GM12875 (cell line): ENCODE measurements at regions not wholly inside any gene's neighbourhood (a gene's known extent, or its start where the extent isn't known, plus 50 kb on each side); places are given as distances from the start of the nearest gene placed in this dataset.

Experiments
- H3K4me3 ChIP-seq: one replicate; pipeline ENCODE4 v1.5.1; 2011; ENCODE audit warnings: low read depth, low read length, control low read depth
- TF ChIP-seq, protein P1 (sequence below): IDR thresholded peaks from 2 replicates; pipeline ENCODE4 v1.5.1; 2011; ENCODE audit warnings: low read depth, mild to moderate bottlenecking, control low read depth, inconsistent platforms, low read length, moderate library complexity, borderline replicate concordance; ENCODE audit not compliant: insufficient read depth

DNA sequence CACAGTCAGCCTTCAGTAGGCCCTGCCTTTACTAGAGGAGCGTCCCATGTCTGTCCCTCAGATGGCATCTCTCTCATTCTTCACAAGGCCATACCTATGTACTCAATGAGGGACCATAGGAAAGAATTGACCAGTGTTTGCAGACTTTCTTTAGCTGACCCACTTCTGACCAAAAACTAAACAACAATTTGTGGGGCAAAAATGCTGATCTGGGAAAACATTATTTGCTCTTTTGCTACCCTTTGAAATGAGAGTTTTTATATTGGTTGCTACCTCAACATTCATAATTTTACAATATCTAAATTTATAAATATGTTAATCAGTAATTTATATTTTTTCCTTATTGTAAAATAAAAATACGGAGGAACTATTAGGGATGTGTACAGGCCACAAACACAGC is 539.4 kb upstream of the GJE1 start:
- TF ChIP-seq, protein P1, sequence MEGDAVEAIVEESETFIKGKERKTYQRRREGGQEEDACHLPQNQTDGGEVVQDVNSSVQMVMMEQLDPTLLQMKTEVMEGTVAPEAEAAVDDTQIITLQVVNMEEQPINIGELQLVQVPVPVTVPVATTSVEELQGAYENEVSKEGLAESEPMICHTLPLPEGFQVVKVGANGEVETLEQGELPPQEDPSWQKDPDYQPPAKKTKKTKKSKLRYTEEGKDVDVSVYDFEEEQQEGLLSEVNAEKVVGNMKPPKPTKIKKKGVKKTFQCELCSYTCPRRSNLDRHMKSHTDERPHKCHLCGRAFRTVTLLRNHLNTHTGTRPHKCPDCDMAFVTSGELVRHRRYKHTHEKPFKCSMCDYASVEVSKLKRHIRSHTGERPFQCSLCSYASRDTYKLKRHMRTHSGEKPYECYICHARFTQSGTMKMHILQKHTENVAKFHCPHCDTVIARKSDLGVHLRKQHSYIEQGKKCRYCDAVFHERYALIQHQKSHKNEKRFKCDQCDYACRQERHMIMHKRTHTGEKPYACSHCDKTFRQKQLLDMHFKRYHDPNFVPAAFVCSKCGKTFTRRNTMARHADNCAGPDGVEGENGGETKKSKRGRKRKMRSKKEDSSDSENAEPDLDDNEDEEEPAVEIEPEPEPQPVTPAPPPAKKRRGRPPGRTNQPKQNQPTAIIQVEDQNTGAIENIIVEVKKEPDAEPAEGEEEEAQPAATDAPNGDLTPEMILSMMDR = no peak
- H3K4me3 ChIP-seq = no peak overlapping the region

- no peak overlapping the region for H3K4me3 ChIP-seq
- TF ChIP-seq, protein P1 = no peak
Observed at GRCh38 chr6:141587482-141588266, 545.1 kb upstream of the GJE1 start.

DNA sequence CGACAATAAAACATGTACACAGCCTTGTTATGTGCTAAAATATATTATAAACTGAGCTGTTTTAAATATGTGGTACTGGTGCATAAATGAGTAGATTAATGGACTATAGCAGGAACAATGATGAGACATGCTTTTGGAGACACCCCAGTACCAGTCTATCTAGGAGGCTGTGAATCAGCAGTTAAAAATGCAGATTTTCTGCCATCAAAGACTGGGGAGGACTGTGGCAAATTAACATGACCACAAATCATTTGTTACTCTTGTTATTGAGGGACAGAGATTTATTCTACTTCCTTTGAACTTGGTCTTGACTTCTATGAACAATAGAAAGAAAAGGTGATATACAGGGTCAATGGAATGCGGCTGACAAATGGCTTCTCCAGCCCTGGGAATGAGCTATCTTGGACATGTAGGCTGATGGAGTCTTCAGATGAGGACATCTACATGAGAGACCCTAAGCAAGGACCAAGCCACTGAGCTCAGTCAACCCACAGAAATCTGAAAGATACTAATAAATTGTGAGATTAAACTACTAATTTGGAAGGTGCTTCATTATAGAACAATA is 551.7 kb upstream of the GJE1 start:
- no peak overlapping the region for H3K4me3 ChIP-seq
- TF ChIP-seq, protein P1 = no peak

DNA sequence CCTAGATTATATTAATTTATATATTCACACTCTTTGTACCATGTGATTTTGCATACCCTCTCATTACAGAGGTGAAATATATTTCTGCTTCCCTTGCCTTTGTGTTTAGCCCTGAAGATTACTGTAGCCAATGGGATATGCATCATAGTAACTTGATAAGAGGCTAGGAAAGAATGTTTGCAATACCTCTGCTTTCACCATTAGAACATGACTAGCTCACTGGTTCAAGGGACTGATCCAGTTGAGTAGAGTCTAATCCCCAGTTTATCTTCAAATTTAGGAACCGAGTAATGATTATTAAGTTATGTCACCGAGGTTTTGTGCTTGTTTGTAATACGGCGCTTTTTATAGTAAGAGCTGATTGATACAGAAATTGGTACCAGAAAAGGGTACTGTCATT is 552.6 kb upstream of the GJE1 start:
- H3K4me3 ChIP-seq = no peak overlapping the region
- TF ChIP-seq, protein P1 = no peak

DNA sequence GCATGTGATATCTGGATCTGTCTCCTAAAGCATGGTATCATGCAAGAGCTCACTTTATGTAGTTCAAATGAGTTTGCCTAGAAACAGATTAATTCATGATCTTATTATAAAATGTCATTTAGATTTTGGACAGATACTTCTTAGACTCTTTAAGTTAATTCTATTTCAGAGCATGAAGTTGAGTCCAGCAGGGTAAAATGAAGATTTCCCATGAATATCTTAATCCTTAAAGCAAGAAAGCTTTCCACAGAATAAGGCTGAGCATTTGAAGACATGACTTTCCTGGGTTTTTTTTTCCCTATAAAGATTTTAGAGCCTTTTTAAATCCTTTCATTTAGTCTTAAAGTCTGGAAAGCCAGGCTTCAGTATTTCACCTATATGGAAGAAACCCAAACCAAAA is 556.0 kb upstream of the GJE1 start:
- H3K4me3 ChIP-seq = no peak overlapping the region

GRCh38 chr6:141562851-141563763 is 569.6 kb upstream of the GJE1 start:
- TF ChIP-seq, protein P1 = peak; percentile 70
- no peak overlapping the region for H3K4me3 ChIP-seq

More for the DNA sequence above, 556.0 kb upstream of the GJE1 start:
- TF ChIP-seq, protein P1 = no peak
